OCI-LY1 (cell line): ENCODE measurements at regions not wholly inside any gene's neighbourhood (a gene's known extent, or its start where the extent isn't known, plus 50 kb on each side); places are given as distances from the start of the nearest gene placed in this dataset.

Experiments used
- CTCF ChIP-seq: fragments of 200-600 bp; sonication (generic), shearing (Covaris generic); IDR thresholded peaks from 2 replicates; pipeline ENCODE4 v1.5.1; 2017; ENCODE audit warnings: mild to moderate bottlenecking, antibody characterized with exemption, low read length, moderate library complexity, mixed read lengths
- EZH2 ChIP-seq: fragments of 200-600 bp; sonication (generic), shearing (Covaris generic); IDR thresholded peaks from 2 replicates; pipeline ENCODE4 v1.8.0; 2017; ENCODE audit warnings: borderline replicate concordance, mixed run types, mild to moderate bottlenecking, antibody characterized with exemption, low read length, moderate library complexity, mixed read lengths

- TF ChIP-seq CTCF, result no peak
- TF ChIP-seq EZH2, result no peak
These were observed 79.3 kb upstream of the NEBL start for GRCh38 chr10:20976390-20976789.
